ENCODE measurements at regions not wholly inside any gene's neighbourhood (a gene's known extent, or its start where the extent isn't known, plus 50 kb on each side); places are given as distances from the start of the nearest gene placed in this dataset.
A peak's percentile ranks its signal among the peaks of the same experiment; 100 is the strongest.

DNA sequence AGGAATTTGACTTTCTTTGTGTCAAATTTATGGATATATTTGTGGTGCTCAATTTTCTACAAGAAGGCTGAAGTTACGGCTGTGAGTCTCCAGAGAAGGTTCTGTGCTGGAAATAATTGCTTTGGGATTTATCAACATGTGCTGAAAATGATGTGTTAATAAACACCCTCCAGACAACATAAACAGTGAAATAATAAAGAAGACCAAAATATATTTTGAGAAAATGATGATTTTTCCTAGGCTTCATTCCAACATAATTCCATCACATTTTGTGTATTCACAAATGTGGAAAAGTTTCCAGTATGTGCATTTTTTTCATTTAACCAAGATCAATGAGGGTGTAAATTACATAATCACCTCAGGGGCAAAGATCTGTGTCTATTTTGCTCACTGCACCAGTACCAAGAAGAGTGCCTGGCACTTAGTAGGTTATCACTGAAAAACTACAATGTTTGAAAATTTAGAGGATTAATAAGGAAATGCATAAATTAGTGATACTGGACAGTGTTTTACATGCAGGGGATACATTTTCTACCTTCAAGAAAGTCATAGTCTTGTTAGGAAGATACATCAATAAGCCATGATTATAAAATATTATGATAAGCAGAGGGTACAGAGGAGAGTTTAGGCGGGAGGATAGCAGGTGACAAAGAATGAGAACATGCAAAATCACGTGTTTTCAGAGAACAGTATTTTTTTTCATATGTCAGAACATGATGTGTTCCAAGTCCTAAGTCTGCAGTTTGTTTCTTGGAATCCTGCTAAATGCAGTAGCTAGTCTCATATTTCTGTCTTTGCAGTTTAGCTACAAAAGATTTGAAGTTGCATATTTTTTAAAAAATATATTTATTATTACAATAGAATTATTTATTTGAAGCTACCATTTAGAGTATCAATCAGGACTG is 127.6 kb upstream of the DLGAP1 start:
- H3K27me3 ChIP-seq: no peaks in the 10 kb centered on the region
- no peaks in the 10 kb centered on the region for H3K4me1 ChIP-seq
- intact Hi-C loops (cut with DNase I): no loop called here
- H3K4me3 ChIP-seq: no peak overlapping the region
- no peaks in the 10 kb centered on the region for H3K9me3 ChIP-seq
- no peak overlapping the region for H3K27ac ChIP-seq
- TF ChIP-seq POLR2A (IDR thresholded peaks at IDR 0.05): no peak
- TF ChIP-seq, protein P1, sequence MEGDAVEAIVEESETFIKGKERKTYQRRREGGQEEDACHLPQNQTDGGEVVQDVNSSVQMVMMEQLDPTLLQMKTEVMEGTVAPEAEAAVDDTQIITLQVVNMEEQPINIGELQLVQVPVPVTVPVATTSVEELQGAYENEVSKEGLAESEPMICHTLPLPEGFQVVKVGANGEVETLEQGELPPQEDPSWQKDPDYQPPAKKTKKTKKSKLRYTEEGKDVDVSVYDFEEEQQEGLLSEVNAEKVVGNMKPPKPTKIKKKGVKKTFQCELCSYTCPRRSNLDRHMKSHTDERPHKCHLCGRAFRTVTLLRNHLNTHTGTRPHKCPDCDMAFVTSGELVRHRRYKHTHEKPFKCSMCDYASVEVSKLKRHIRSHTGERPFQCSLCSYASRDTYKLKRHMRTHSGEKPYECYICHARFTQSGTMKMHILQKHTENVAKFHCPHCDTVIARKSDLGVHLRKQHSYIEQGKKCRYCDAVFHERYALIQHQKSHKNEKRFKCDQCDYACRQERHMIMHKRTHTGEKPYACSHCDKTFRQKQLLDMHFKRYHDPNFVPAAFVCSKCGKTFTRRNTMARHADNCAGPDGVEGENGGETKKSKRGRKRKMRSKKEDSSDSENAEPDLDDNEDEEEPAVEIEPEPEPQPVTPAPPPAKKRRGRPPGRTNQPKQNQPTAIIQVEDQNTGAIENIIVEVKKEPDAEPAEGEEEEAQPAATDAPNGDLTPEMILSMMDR (IDR thresholded peaks at IDR 0.05): no peak
- WGBS (ENCODE audit: insufficient coverage, low coverage, low lambda C conversion rate, missing lambda C conversion rate): 68% methylated on average over 3 of the region's 3 CpGs
- DNase-seq (no peak), ATAC-seq (no peak)
- H3K36me3 ChIP-seq: no peaks in the 10 kb centered on the region

DNA sequence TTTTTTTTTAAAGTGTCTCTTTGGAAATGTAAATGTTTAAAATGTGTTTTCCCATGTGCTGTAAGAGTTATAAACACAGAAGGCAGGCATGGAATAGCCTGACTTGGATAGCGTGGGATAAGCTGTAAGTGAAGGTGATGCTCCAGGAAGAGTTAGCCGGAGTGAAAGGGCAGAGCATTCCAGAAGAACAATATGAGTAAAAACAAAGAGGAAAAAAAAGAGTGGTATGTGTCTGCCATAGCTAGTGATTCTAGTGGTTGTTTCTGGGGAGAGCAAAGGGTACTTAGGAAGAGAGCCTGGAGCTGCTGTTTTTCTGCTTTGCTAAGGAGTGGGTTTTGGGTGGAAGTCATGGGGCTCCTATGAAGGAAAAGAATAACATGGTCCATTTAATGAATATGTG is 126.9 kb upstream of the DLGAP1 start:
- H3K27ac ChIP-seq: no peak overlapping the region
- H3K36me3 ChIP-seq: no peaks in the 10 kb centered on the region
- no peak for TF ChIP-seq POLR2A (IDR thresholded peaks at IDR 0.05)
- TF ChIP-seq, protein P1 (IDR thresholded peaks at IDR 0.05): no peak
- H3K4me3 ChIP-seq: no peak overlapping the region
- WGBS (ENCODE audit: insufficient coverage, low coverage, low lambda C conversion rate, missing lambda C conversion rate): 83% methylated on average over 2 of the region's 2 CpGs
- DNase-seq: no peak
- no peak for ATAC-seq
- H3K4me1 ChIP-seq: no peaks in the 10 kb centered on the region
- no peaks in the 10 kb centered on the region for H3K27me3 ChIP-seq
- H3K9me3 ChIP-seq: no peaks in the 10 kb centered on the region
- intact Hi-C loops (cut with DNase I): no loop called here

DNA sequence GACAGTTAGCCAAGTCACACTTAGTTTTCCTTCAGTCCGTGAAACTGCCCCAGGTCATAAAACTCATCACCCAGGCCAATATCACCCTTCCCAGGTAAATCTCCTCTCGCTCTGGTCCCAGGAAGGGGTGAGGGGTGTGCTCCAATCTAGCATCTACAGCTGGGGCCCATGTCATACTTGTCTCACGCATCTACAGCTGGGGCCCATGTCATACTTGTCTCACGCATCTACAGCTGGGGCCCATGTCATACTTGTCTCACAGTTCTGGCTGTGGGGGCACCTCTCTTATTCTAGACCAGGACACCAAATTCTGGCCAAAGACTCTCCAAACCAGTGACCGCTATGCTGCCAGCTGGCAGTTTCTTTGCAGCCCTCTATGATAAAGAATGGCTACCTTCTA is 123.3 kb upstream of the DLGAP1 start:
- Histone ChIP-seq H3K4me1 (no peaks in the 10 kb centered on the region), H3K9me3 (no peaks in the 10 kb centered on the region), H3K27me3 (no peaks in the 10 kb centered on the region), H3K27ac (no peak overlapping the region), H3K36me3 (no peaks in the 10 kb centered on the region), H3K4me3 (no peak overlapping the region)
- no peak for DNase-seq
- intact Hi-C loops (cut with DNase I): no loop called here
- peak in 2 of 4 donors; percentile 30 to 54 for ATAC-seq
- TF ChIP-seq, protein P1 (IDR thresholded peaks at IDR 0.05): no peak
- TF ChIP-seq POLR2A (IDR thresholded peaks at IDR 0.05): no peak
- WGBS (ENCODE audit: insufficient coverage, low coverage, low lambda C conversion rate, missing lambda C conversion rate): 54% methylated on average over 2 of the region's 5 CpGs

DNA sequence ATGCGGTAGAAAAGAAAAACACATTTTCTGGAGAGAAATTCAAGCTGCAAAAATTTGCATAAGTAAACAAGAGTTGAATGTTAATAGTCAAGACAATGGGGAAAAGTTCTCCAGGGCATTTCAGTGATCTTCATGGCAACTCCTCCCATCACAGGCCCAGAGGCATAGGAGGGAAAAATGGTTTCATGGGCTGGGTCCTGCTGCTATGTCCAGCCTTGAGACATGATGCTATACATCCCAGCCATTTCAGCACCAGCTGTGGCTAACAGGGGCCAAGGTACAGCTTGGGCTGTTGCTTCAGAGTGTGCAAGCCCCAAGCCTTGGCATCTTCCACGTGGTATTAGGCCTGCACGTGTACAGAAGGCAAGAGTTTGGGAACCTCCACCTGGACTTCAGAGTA is 118.6 kb upstream of the DLGAP1 start:
- no peaks in the 10 kb centered on the region for H3K27me3 ChIP-seq
- H3K27ac ChIP-seq: no peak overlapping the region
- WGBS (ENCODE audit: insufficient coverage, low coverage, low lambda C conversion rate, missing lambda C conversion rate): no CpG with 5 or more reads among the region's 3 CpGs
- ATAC-seq (no peak), DNase-seq (no peak)
- TF ChIP-seq, protein P1 (IDR thresholded peaks at IDR 0.05): no peak
- no peak for TF ChIP-seq POLR2A (IDR thresholded peaks at IDR 0.05)
- no peak overlapping the region for H3K4me3 ChIP-seq
- no peaks in the 10 kb centered on the region for H3K4me1 ChIP-seq
- no peaks in the 10 kb centered on the region for H3K9me3 ChIP-seq
- no peaks in the 10 kb centered on the region for H3K36me3 ChIP-seq
- intact Hi-C loops (cut with DNase I): no loop called here
